ENCODE measurements at regions not wholly inside any gene's neighbourhood (a gene's known extent, or its start where the extent isn't known, plus 50 kb on each side); places are given as distances from the start of the nearest gene placed in this dataset.

DNA sequence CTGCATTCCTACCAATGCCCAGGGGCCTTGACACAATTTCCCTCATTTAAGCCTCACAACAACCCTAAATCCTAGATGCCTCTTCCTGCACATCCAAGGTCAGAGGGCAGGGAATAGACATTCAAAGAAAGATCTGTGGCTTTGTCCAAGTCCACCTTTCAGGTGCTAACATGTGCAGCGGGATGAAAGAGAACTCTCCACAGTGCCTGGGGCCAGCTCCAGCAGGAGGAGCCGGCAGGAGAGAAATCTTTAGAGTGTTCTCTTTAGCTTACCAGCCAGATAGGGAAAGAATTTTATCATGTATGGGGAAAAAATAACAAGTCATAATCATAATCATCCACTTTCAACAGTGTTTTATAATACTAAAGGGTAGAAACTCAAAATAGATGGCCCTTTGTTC is 319.7 kb downstream of the MATN1 start:
- TF ChIP-seq POLR2A (IDR thresholded peaks at IDR 0.05; ENCODE audit: low read length) (no peak), E2F6 (IDR thresholded peaks at IDR 0.05; ENCODE audit: borderline replicate concordance, low read depth) (no peak), KDM5A (IDR thresholded peaks at IDR 0.05) (no peak), RFX5 (IDR thresholded peaks at IDR 0.05) (no peak), RAD21 (conservative IDR thresholded peaks at IDR 0.05 in 1 of 2, IDR thresholded peaks at IDR 0.05 in 1 of 2) (no peak), BHLHE40 (IDR thresholded peaks at IDR 0.05; ENCODE audit: low read depth, low read length) (no peak), CTCF (IDR thresholded peaks at IDR 0.05) (no peak), EP300 (IDR thresholded peaks at IDR 0.05) (no peak), EHMT2 (IDR thresholded peaks at IDR 0.05; ENCODE audit: low read depth) (no peak)
